ENCODE measurements at regions not wholly inside any gene's neighbourhood (a gene's known extent, or its start where the extent isn't known, plus 50 kb on each side); places are given as distances from the start of the nearest gene placed in this dataset.

DNA sequence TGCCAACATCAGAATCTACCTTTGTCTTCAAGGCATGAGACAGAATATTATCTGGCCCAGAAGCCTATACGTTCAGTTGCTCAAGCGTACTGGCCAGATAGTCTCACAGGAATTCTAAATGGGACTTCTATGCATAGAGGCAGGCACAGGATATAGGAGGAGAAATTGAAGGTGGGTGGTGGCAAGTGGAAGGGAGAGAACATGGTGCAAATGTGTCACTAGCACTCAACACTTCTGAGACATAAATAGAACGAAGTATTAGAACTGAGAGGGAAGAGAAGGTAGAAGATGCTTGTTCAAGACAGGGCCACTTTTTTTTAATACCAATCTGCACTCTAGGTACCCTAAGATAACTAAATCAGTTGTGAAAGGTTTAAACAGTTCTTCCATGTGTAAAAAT is 85.8 kb downstream of the TFPI2 start:
- H4K91ac ChIP-seq (ENCODE audit: insufficient read depth, low read depth, low read length), result no peak overlapping the region
- no CpG with 5 or more reads among the region's 3 CpGs for WGBS, 2 experiments (ENCODE audit: extremely low coverage in 2 of 2, insufficient read length in 1 of 2)
- no peak overlapping the region for H3K4me2 ChIP-seq (ENCODE audit: low read depth, low read length)
- no peaks in the 10 kb centered on the region for H3K79me1 ChIP-seq (ENCODE audit: low read depth in 1 of 2, low read length in 2 of 2)
- no peak overlapping the region for H2BK15ac ChIP-seq (ENCODE audit: low read depth, low read length)
- TF ChIP-seq MXI1 (IDR thresholded peaks at IDR 0.05; ENCODE audit: borderline replicate concordance, low read depth, low read length) (no peak), CEBPB (IDR thresholded peaks at IDR 0.05; ENCODE audit: low read depth, low read length) (no peak), MAZ (IDR thresholded peaks at IDR 0.05; ENCODE audit: borderline replicate concordance, low read depth, low read length) (no peak), BHLHE40 (IDR thresholded peaks at IDR 0.05; ENCODE audit: low read depth, low read length) (no peak), POLR2A (IDR thresholded peaks at IDR 0.05; ENCODE audit: low read depth, low read length) (no peak), RCOR1 (IDR thresholded peaks at IDR 0.05; ENCODE audit: insufficient replicate concordance, low read length) (no peak), MAFK (IDR thresholded peaks at IDR 0.05; ENCODE audit: low read depth, low read length) (no peak), NFE2L2 (IDR thresholded peaks at IDR 0.05; ENCODE audit: low read depth, low read length) (no peak)
- TF ChIP-seq, protein P1, sequence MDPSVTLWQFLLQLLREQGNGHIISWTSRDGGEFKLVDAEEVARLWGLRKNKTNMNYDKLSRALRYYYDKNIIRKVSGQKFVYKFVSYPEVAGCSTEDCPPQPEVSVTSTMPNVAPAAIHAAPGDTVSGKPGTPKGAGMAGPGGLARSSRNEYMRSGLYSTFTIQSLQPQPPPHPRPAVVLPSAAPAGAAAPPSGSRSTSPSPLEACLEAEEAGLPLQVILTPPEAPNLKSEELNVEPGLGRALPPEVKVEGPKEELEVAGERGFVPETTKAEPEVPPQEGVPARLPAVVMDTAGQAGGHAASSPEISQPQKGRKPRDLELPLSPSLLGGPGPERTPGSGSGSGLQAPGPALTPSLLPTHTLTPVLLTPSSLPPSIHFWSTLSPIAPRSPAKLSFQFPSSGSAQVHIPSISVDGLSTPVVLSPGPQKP (IDR thresholded peaks at IDR 0.05; ENCODE audit: borderline replicate concordance, low read depth, low read length), result no peak
- TF ChIP-seq, protein P2, sequence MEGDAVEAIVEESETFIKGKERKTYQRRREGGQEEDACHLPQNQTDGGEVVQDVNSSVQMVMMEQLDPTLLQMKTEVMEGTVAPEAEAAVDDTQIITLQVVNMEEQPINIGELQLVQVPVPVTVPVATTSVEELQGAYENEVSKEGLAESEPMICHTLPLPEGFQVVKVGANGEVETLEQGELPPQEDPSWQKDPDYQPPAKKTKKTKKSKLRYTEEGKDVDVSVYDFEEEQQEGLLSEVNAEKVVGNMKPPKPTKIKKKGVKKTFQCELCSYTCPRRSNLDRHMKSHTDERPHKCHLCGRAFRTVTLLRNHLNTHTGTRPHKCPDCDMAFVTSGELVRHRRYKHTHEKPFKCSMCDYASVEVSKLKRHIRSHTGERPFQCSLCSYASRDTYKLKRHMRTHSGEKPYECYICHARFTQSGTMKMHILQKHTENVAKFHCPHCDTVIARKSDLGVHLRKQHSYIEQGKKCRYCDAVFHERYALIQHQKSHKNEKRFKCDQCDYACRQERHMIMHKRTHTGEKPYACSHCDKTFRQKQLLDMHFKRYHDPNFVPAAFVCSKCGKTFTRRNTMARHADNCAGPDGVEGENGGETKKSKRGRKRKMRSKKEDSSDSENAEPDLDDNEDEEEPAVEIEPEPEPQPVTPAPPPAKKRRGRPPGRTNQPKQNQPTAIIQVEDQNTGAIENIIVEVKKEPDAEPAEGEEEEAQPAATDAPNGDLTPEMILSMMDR (conservative IDR thresholded peaks at IDR 0.05; ENCODE audit: low read depth, low read length), result no peak
- H4K20me1 ChIP-seq (ENCODE audit: insufficient read depth, low read length), result no peaks in the 10 kb centered on the region
- in situ Hi-C loops (cut with MboI; ENCODE audit: low sequenced_read_pairs) (no loop called here), dilution Hi-C loops (cut with HindIII; ENCODE audit: low sequenced_read_pairs, unreplicated experiment) (no loop called here), intact Hi-C loops (cut with micrococcal nuclease) (loop anchor here (10.0 kb wide), 2 partner anchors 180 to 560 kb away; no protein-coding TSS in a partner anchor)
- H4K8ac ChIP-seq (ENCODE audit: low read depth in 2 of 2, low read length in 2 of 2), result no peak overlapping the region
- no peak overlapping the region for H3K56ac ChIP-seq (ENCODE audit: extremely low read depth, insufficient read depth, low read length)
- no peak overlapping the region for H2AK5ac ChIP-seq (ENCODE audit: low read depth, low read length)
- H3K4me1 ChIP-seq (ENCODE audit: control insufficient read depth, insufficient read depth, low read length), result no peaks in the 10 kb centered on the region
- H3K23ac ChIP-seq (ENCODE audit: low read depth, low read length), result no peak overlapping the region
- no peak overlapping the region for H2BK120ac ChIP-seq (ENCODE audit: low read depth, low read length)
- no TSS peak for BruUV-seq (replicated peaks)
- H3K36me3 ChIP-seq (ENCODE audit: control insufficient read depth, insufficient read depth, low read length), result no peaks in the 10 kb centered on the region
- no peak overlapping the region for H3K4ac ChIP-seq (ENCODE audit: low read depth, low read length)
- no peak overlapping the region for H2AFZ ChIP-seq (replicated peaks; ENCODE audit: low read length, poor library complexity)
- no peak overlapping the region for H3K9ac ChIP-seq (ENCODE audit: low read depth, low read length)
- H3K9me1 ChIP-seq (ENCODE audit: insufficient read depth, low read length), result no peaks in the 10 kb centered on the region
- no peak overlapping the region for H2BK5ac ChIP-seq (ENCODE audit: low read depth, low read length, poor library complexity, severe bottlenecking)
- no peak overlapping the region for H2AK9ac ChIP-seq (replicated peaks; ENCODE audit: low read depth, low read length, poor library complexity)
- no peak overlapping the region for H2BK20ac ChIP-seq (ENCODE audit: low read depth, low read length)
- ChIA-PET CTCF (interaction anchor here (0.8 kb wide), 1 partner anchor 15 kb away, joined by 3 read pairs; no protein-coding TSS in a partner anchor), POLR2A (ENCODE audit: unreplicated experiment) (no interaction called here)
- H3K4me3 ChIP-seq (ENCODE audit: insufficient read depth, low read depth, low read length), result no peak overlapping the region
- H3K27me3 ChIP-seq (ENCODE audit: control insufficient read depth, insufficient read depth, low read length), result peaks cover 4% of the 10 kb centered on the region
- H4K5ac ChIP-seq (ENCODE audit: low read depth, low read length), result no peak overlapping the region
- DNase-seq, result no peak
- H3K18ac ChIP-seq (ENCODE audit: low read depth, low read length), result no peak overlapping the region
- H3K9me3 ChIP-seq (ENCODE audit: control insufficient read depth, insufficient read depth, low read length), result no peaks in the 10 kb centered on the region
- H3K27ac ChIP-seq (ENCODE audit: insufficient read depth, low read length), result no peak overlapping the region
- no peak for ATAC-seq (ENCODE audit: low read depth)
- no peak overlapping the region for H3K14ac ChIP-seq (replicated peaks; ENCODE audit: low read depth, low read length)

Data from IMR-90 (cell line).